Large intestine (tissue), 3 donors: ENCODE measurements at regions not wholly inside any gene's neighbourhood (a gene's known extent, or its start where the extent isn't known, plus 50 kb on each side); places are given as distances from the start of the nearest gene placed in this dataset.
"Not testable (repeated sequence)": the region's sequence is repeated elsewhere in the genome, so short reads cannot be mapped to it uniquely, and the experiment has no call there.

Experiments used
- DNase-seq, 2 donors: peaks; one replicate each; pipeline versions ENCODE4 v3.0.0 to v3.0.0-alpha.2; 2013
- H3K27ac ChIP-seq: one replicate; pipeline ENCODE4 v1.5.1; 2013; ENCODE audit warnings: low read length
- H3K27me3 ChIP-seq: 2 replicates; pipeline ENCODE4 v1.6.1; 2013; ENCODE audit warnings: low read length; ENCODE audit not compliant: control insufficient read depth, insufficient read depth
- H3K36me3 ChIP-seq: 2 replicates; pipeline ENCODE4 v1.6.1; 2013; ENCODE audit warnings: low read length; ENCODE audit not compliant: control insufficient read depth, insufficient read depth
- H3K4me1 ChIP-seq: one replicate; pipeline ENCODE4 v1.6.1; 2013; ENCODE audit warnings: low read length; ENCODE audit not compliant: control insufficient read depth, insufficient read depth
- H3K4me3 ChIP-seq: one replicate; pipeline ENCODE4 v1.5.1; 2013; ENCODE audit warnings: low read length
- H3K9me3 ChIP-seq: one replicate; pipeline ENCODE4 v1.6.1; 2013; ENCODE audit warnings: mild to moderate bottlenecking, low read depth, low read length, moderate library complexity; ENCODE audit not compliant: control insufficient read depth
- WGBS: methylation state at CpG from one replicate; pipeline ENCODE4 v1.1.5; 2013; ENCODE audit warnings: low lambda C conversion rate; ENCODE audit not compliant: insufficient coverage; 5-methylcytosine and 5-hydroxymethylcytosine counted together

- no peak for DNase-seq
- Histone ChIP-seq H3K4me3 (no peak overlapping the region), H3K36me3 (no peaks in the 10 kb centered on the region), H3K27me3 (no peaks in the 10 kb centered on the region), H3K4me1 (no peaks in the 10 kb centered on the region), H3K9me3 (no peaks in the 10 kb centered on the region), H3K27ac (no peak overlapping the region)
- WGBS: no CpG with 5 or more reads among the region's 3 CpGs
Measured at GRCh38 chr5:82894716-82895115, 182.5 kb downstream of the TMEM167A start.

GRCh38 chr5:82889088-82889487, 188.1 kb downstream of the TMEM167A start:
- Histone ChIP-seq H3K4me1 (no peaks in the 10 kb centered on the region), H3K36me3 (no peaks in the 10 kb centered on the region), H3K27ac (no peak overlapping the region), H3K4me3 (no peak overlapping the region), H3K27me3 (no peaks in the 10 kb centered on the region), H3K9me3 (no peaks in the 10 kb centered on the region)
- no CpG with 5 or more reads among the region's 1 CpG for WGBS
- no peak for DNase-seq

- Histone ChIP-seq H3K27me3 (no peaks in the 10 kb centered on the region), H3K36me3 (no peaks in the 10 kb centered on the region), H3K9me3 (no peaks in the 10 kb centered on the region), H3K4me1 (no peaks in the 10 kb centered on the region), H3K27ac (no peak overlapping the region), H3K4me3 (no peak overlapping the region)
- WGBS: 91% methylated on average over 1 of the region's 1 CpG
- no peak for DNase-seq
Measured at GRCh38 chr5:82886911-82887310, 190.3 kb downstream of the TMEM167A start.

GRCh38 chr5:82885627-82886389, 191.4 kb downstream of the TMEM167A start:
- Histone ChIP-seq H3K27me3 (no peaks in the 10 kb centered on the region), H3K4me3 (no peak overlapping the region), H3K4me1 (no peaks in the 10 kb centered on the region), H3K27ac (no peak overlapping the region), H3K9me3 (peaks cover under 1% of the 10 kb centered on the region), H3K36me3 (no peaks in the 10 kb centered on the region)
- DNase-seq: no peak
- WGBS: 47% methylated on average over 3 of the region's 3 CpGs

GRCh38 chr5:82884821-82885471, 192.2 kb downstream of the TMEM167A start:
- H3K36me3 ChIP-seq: no peaks in the 10 kb centered on the region
- H3K27ac ChIP-seq: no peak overlapping the region
- DNase-seq: no peak
- H3K4me3 ChIP-seq: no peak overlapping the region
- no peaks in the 10 kb centered on the region for H3K27me3 ChIP-seq
- 43% methylated on average over 1 of the region's 5 CpGs for WGBS
- H3K9me3 ChIP-seq: peaks cover 5% of the 10 kb centered on the region
- H3K4me1 ChIP-seq: no peaks in the 10 kb centered on the region

GRCh38 chr5:82882316-82882715, 194.9 kb downstream of the TMEM167A start:
- Histone ChIP-seq H3K9me3 (peaks cover 16% of the 10 kb centered on the region), H3K4me3 (no peak overlapping the region), H3K27ac (no peak overlapping the region), H3K27me3 (no peaks in the 10 kb centered on the region), H3K4me1 (no peaks in the 10 kb centered on the region), H3K36me3 (no peaks in the 10 kb centered on the region)
- DNase-seq: no peak

GRCh38 chr5:82881571-82882174, 195.5 kb downstream of the TMEM167A start:
- H3K27ac ChIP-seq: no peak overlapping the region
- H3K36me3 ChIP-seq: no peaks in the 10 kb centered on the region
- no peaks in the 10 kb centered on the region for H3K27me3 ChIP-seq
- no peaks in the 10 kb centered on the region for H3K4me1 ChIP-seq
- DNase-seq: no peak
- H3K4me3 ChIP-seq: no peak overlapping the region
- WGBS: no CpG with 5 or more reads among the region's 2 CpGs
- peaks cover 17% of the 10 kb centered on the region for H3K9me3 ChIP-seq

GRCh38 chr5:82879089-82879488, 198.1 kb downstream of the TMEM167A start:
- H3K4me1 ChIP-seq: no peaks in the 10 kb centered on the region
- 83% methylated on average over 1 of the region's 1 CpG for WGBS
- H3K27me3 ChIP-seq: no peaks in the 10 kb centered on the region
- DNase-seq: no peak
- H3K9me3 ChIP-seq: peaks cover 17% of the 10 kb centered on the region
- no peak overlapping the region for H3K4me3 ChIP-seq
- H3K27ac ChIP-seq: no peak overlapping the region
- H3K36me3 ChIP-seq: no peaks in the 10 kb centered on the region

GRCh38 chr5:82873452-82873851, 203.7 kb downstream of the TMEM167A start:
- Histone ChIP-seq H3K27me3 (no peaks in the 10 kb centered on the region), H3K36me3 (no peaks in the 10 kb centered on the region), H3K4me3 (no peak overlapping the region), H3K9me3 (peaks cover 6% of the 10 kb centered on the region), H3K4me1 (no peaks in the 10 kb centered on the region), H3K27ac (no peak overlapping the region)
- no peak for DNase-seq
- no CpG with 5 or more reads among the region's 2 CpGs for WGBS

- not testable (repeated sequence) for H3K4me1 ChIP-seq, H3K9me3 ChIP-seq, H3K27me3 ChIP-seq, DNase-seq, H3K36me3 ChIP-seq, H3K4me3 ChIP-seq, H3K27ac ChIP-seq
- WGBS: 80% methylated on average over 1 of the region's 30 CpGs
Measured at GRCh38 chr5:82872321-82873288, 204.6 kb downstream of the TMEM167A start.
